Fibroblast of villous mesenchyme (primary cell): ENCODE measurements at regions not wholly inside any gene's neighbourhood (a gene's known extent, or its start where the extent isn't known, plus 50 kb on each side); places are given as distances from the start of the nearest gene placed in this dataset.

Experiments used
- DNase-seq: peaks from one replicate; pipeline ENCODE4 v3.0.0-alpha.2; 2010; ENCODE audit warnings: low read depth
- H3K4me3 ChIP-seq: 2 replicates; pipeline ENCODE4 v1.5.1; 2011; ENCODE audit warnings: low read depth, mild to moderate bottlenecking, low read length
- TF ChIP-seq, protein P1 (sequence below): IDR thresholded peaks from 2 replicates; pipeline ENCODE4 v1.5.1; 2012; ENCODE audit warnings: low read depth, mild to moderate bottlenecking, low read length; ENCODE audit not compliant: insufficient read depth

DNA sequence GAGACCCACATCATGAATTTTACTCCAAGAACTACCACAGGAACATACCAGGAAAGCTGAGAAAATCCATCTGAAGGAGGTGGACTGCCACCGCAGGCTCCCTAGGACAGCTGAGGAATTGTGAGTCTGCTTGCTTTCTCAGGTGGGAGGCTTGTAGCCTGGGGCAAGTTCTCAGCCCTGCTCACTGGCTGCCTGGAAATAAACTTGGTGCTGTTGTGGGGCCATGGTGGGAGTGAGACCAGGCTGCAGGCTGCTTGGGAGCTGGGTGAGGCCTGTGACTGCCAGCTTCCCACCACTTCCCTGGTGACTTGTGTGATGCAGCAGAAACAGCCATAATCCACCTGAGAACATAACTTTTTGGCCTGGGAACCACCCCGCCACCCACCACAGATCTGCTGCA lies 132.7 kb upstream of the RAG2 start:
- no peak overlapping the region for H3K4me3 ChIP-seq
- TF ChIP-seq, protein P1, sequence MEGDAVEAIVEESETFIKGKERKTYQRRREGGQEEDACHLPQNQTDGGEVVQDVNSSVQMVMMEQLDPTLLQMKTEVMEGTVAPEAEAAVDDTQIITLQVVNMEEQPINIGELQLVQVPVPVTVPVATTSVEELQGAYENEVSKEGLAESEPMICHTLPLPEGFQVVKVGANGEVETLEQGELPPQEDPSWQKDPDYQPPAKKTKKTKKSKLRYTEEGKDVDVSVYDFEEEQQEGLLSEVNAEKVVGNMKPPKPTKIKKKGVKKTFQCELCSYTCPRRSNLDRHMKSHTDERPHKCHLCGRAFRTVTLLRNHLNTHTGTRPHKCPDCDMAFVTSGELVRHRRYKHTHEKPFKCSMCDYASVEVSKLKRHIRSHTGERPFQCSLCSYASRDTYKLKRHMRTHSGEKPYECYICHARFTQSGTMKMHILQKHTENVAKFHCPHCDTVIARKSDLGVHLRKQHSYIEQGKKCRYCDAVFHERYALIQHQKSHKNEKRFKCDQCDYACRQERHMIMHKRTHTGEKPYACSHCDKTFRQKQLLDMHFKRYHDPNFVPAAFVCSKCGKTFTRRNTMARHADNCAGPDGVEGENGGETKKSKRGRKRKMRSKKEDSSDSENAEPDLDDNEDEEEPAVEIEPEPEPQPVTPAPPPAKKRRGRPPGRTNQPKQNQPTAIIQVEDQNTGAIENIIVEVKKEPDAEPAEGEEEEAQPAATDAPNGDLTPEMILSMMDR = no peak
- no peak for DNase-seq

DNA sequence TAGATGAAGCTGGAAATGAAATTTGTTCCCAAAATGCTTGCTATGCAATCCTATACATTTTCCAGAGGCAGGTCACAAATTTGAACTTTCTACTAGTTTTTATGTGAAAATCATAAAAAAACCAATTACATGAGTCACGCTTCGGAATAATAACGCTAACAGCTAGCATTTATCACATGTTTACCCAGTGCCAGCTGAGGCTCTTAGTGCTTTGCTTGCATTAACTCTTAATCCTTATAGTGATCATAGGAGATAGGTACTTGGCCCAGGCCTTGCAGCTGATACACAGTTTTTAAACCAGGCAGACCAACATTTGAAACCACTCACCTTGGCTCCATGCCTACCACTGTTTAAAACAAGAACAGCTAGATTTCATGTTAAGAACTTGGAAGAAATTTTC lies 131.8 kb upstream of the RAG2 start:
- TF ChIP-seq, protein P1 = no peak
- H3K4me3 ChIP-seq = no peak overlapping the region

DNA sequence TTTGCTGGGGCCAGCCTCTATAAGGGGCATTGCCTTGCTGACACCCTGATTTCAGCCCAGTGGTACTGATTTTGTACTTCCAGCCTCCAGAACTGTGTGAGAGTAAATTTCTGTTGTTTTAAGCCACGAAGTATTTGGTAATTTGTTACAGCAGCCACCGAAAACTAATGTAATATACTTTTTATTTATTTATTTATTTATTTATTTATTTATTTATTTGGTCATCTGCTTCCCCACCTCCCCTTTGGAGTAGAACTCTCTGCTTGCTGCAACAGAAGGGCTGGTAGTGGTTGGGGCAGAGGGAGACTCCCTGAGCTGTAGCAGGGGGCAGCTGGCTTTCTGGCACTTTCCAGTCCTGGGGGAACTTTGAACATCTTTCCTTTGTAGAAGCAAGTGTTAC lies 128.4 kb upstream of the RAG2 start:
- H3K4me3 ChIP-seq = no peak overlapping the region
- TF ChIP-seq, protein P1 = no peak
- DNase-seq = no peak

More for the DNA sequence above, 131.8 kb upstream of the RAG2 start:
- no peak for DNase-seq

DNA sequence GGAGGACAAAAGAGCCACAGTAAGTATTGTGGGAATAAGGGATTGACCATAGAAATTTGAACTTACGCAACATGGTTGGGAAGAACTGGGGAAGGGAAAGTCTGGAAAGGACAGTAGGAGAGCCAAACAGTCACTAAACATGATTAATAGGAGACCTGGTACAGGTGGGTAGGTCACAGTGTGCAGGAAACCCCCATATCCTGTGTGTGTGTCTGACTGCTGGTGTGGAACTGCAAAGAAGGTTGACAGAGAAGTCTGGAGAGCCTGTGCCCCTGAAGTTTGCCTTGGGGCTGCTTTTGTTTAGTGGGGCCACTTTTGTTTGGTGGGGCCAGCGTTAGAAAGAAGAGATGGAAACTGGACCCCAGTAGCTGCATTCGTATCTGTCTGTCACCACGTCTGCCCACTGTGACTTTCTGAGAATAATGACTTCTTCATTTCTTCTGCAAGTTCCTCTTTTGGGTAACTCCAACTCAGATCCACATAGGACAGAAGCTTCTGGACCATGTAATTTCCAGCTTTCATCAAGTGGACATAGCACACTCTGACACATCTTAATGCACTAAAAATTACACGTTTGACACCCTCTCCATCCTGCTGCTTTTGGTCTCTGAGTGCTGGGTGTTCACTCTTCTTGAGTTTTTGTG lies 126.8 kb upstream of the RAG2 start:
- TF ChIP-seq, protein P1 = no peak
- no peak overlapping the region for H3K4me3 ChIP-seq
- DNase-seq = no peak

DNA sequence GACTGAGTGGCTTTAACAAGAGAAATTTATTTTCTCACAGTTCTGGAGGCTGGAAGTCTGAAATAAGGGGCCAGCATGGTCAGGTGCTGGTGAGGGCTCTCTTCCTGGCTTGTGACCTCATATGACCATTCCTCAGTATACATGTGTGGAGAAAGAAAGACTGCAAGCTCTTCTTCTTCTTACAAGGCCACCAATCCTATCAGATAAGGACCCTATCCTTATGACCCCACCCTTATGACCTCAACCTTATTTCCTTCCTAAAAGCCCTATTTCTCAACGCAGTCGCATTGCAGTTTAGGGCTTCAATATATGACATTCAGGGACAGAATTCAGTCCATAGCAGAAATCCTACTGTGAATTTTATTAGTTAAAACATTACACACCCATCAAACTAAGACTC lies 124.4 kb upstream of the RAG2 start:
- TF ChIP-seq, protein P1 = no peak
- DNase-seq = no peak
- H3K4me3 ChIP-seq = no peak overlapping the region

DNA sequence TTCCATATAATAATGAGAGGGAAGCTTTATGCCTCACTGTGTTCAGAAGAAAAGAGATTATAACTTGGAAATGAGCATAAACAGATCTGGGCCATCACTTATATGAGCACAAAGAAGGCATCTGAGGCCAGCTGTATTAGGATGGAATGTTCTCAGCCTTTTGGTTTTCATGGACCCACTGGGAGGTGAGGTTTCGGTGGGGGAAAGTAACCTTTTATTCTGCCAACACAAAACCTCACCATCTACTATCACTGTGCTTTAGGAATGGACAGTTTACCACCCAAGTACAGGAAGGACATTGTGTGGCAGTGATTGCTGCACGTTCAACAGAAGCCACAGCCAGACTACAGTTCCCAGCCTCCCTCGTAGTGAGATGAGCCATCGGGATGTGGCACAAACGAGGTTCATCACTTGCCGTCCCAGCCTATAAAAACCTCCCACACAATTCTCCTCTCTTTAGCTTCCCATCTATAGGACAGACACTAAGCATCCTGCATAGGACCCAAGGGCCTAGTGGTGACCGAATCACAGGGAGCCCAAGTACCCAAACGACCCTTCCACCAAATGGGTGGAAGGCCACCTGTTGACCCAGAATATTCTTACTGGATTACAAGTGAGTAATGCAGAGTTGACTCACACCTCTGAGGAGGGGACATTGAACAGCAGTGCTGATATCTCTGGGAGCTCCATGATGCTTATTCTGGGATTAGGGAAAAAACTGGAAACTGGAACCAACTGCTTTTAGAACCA lies 121.5 kb upstream of the RAG2 start:
- DNase-seq = no peak
- no peak overlapping the region for H3K4me3 ChIP-seq
- TF ChIP-seq, protein P1 = no peak
